WTC11 (cell line): ENCODE measurements at regions not wholly inside any gene's neighbourhood (a gene's known extent, or its start where the extent isn't known, plus 50 kb on each side); places are given as distances from the start of the nearest gene placed in this dataset.

ENCODE experiments used
- ATAC-seq: fragments of 200-7000 bp; cut with Tn5 transposase; 2 replicates; pipeline ENCODE4 v1.10.0; 2021; ENCODE audit warnings: mild to moderate bottlenecking, moderate library complexity
- CTCF ChIA-PET: fragments of 300-600 bp; sonication (Branson Sonifier 250); formaldehyde crosslinking; loops from one replicate; lab custom pipeline; 2021; ENCODE audit warnings: antibody characterized with exemption; lab: Charles Lee
- POLR2A ChIA-PET: fragments of 350-600 bp; sonication (Branson Sonifier 250); formaldehyde crosslinking; loops from one replicate; lab custom pipeline; 2021; ENCODE audit warnings: antibody characterized with exemption; lab: Charles Lee
- DNase-seq: peaks from one replicate; pipeline ENCODE4 v3.0.0; 2021; ENCODE audit warnings: low spot score
- H3K27ac Mint-ChIP-seq: 2 replicates; pipeline ENCODE4 v1.8.0; 2021; ENCODE audit warnings: mixed read lengths
- H3K27me3 Mint-ChIP-seq: 2 replicates; pipeline ENCODE4 v1.8.0; 2021; ENCODE audit warnings: low read depth, mild to moderate bottlenecking, moderate library complexity, mixed read lengths
- H3K36me3 Mint-ChIP-seq: 2 replicates; pipeline ENCODE4 v1.8.0; 2021; ENCODE audit warnings: mixed read lengths
- H3K4me1 Mint-ChIP-seq: 2 replicates; pipeline ENCODE4 v1.8.0; 2022; ENCODE audit warnings: mixed read lengths
- H3K4me3 Mint-ChIP-seq: 2 replicates; pipeline ENCODE4 v1.8.0; 2021; ENCODE audit warnings: mild to moderate bottlenecking, moderate library complexity, mixed read lengths
- H3K9me3 Mint-ChIP-seq: 2 replicates; pipeline ENCODE4 v1.8.0; 2021; ENCODE audit warnings: mixed read lengths
- CREM ChIP-seq: sonication (generic); formaldehyde crosslinking; IDR thresholded peaks from 2 replicates; pipeline ENCODE4 v1.8.1; 2022; ENCODE audit warnings: mild to moderate bottlenecking, missing genetic modification reagents, moderate library complexity
- FOXK1 ChIP-seq: sonication (generic); formaldehyde crosslinking; IDR thresholded peaks from 2 replicates; pipeline ENCODE4 v1.8.0; 2022; ENCODE audit warnings: mild to moderate bottlenecking, moderate library complexity, missing genetic modification reagents
- JUN ChIP-seq: sonication (generic); formaldehyde crosslinking; IDR thresholded peaks from 2 replicates; pipeline ENCODE4 v1.8.0; 2023; ENCODE audit warnings: mild to moderate bottlenecking, missing genetic modification reagents
- NFE2L1 ChIP-seq: sonication (generic); formaldehyde crosslinking; IDR thresholded peaks from 2 replicates; pipeline ENCODE4 v1.8.1; 2023; ENCODE audit warnings: missing genetic modification reagents
- NR1H2 ChIP-seq: sonication (generic); formaldehyde crosslinking; IDR thresholded peaks from 2 replicates; pipeline ENCODE4 v1.9.0; 2021; ENCODE audit warnings: mild to moderate bottlenecking, moderate library complexity, missing genetic modification reagents
- NR3C1 ChIP-seq: sonication (generic); formaldehyde crosslinking; conservative IDR thresholded peaks from 2 replicates; pipeline ENCODE4 v1.8.1; 2023; ENCODE audit warnings: low read depth, mild to moderate bottlenecking, missing genetic modification reagents
- SP1 ChIP-seq: sonication (generic); formaldehyde crosslinking; conservative IDR thresholded peaks from 2 replicates; pipeline ENCODE4 v1.8.1; 2022; ENCODE audit warnings: missing genetic modification reagents
- TEAD4 ChIP-seq: sonication (generic); formaldehyde crosslinking; IDR thresholded peaks from 2 replicates; pipeline ENCODE4 v1.8.0; 2022; ENCODE audit warnings: mild to moderate bottlenecking, missing genetic modification reagents
- ZNF138 ChIP-seq: sonication (generic); formaldehyde crosslinking; conservative IDR thresholded peaks from 2 replicates; pipeline ENCODE4 v1.8.1; 2022; ENCODE audit warnings: mild to moderate bottlenecking, moderate library complexity, missing genetic modification reagents
- ZNF219 ChIP-seq: sonication (generic); formaldehyde crosslinking; IDR thresholded peaks from 2 replicates; pipeline ENCODE4 v1.8.0; 2023; ENCODE audit warnings: missing genetic modification reagents, mild to moderate bottlenecking, borderline replicate concordance
- ZNF232 ChIP-seq: sonication (generic); formaldehyde crosslinking; IDR thresholded peaks from 2 replicates; pipeline ENCODE4 v1.8.0; 2022; ENCODE audit warnings: mild to moderate bottlenecking, missing genetic modification reagents
- TF ChIP-seq, protein P1 (sequence below): sonication (generic); formaldehyde crosslinking; IDR thresholded peaks from 2 replicates; pipeline ENCODE4 v1.8.1; 2022; ENCODE audit warnings: mild to moderate bottlenecking, moderate library complexity, missing genetic modification reagents
- TF ChIP-seq, protein P2 (sequence below): sonication (generic); formaldehyde crosslinking; IDR thresholded peaks from 2 replicates; pipeline ENCODE4 v1.8.0; 2022; ENCODE audit warnings: missing genetic modification reagents
- TF ChIP-seq, protein P3 (sequence below): fragments of 200-600 bp; IDR thresholded peaks from 2 replicates; pipeline ENCODE4 v1.8.0; 2022; ENCODE audit warnings: antibody characterized with exemption
- TF ChIP-seq, protein P4 (sequence below): sonication (generic); formaldehyde crosslinking; IDR thresholded peaks from 2 replicates; pipeline ENCODE4 v1.8.1; 2022; ENCODE audit warnings: low read depth, missing genetic modification reagents, borderline replicate concordance
- TF ChIP-seq, protein P5 (sequence below): sonication (generic); formaldehyde crosslinking; IDR thresholded peaks from 2 replicates; pipeline ENCODE4 v1.8.0; 2023; ENCODE audit warnings: missing genetic modification reagents
- TF ChIP-seq, protein P6 (sequence below): sonication (generic); formaldehyde crosslinking; IDR thresholded peaks from 2 replicates; pipeline ENCODE4 v1.8.1; 2023; ENCODE audit warnings: mild to moderate bottlenecking, missing genetic modification reagents, moderate library complexity
- TF ChIP-seq, protein P7 (sequence below): sonication (generic); formaldehyde crosslinking; IDR thresholded peaks from 2 replicates; pipeline ENCODE4 v1.8.1; 2022; ENCODE audit warnings: low read depth, mild to moderate bottlenecking, moderate library complexity, missing genetic modification reagents, borderline replicate concordance
- TF ChIP-seq, protein P8 (sequence below): fragments of 250-450 bp; sonication (Bioruptor Pico); IDR thresholded peaks from 2 replicates; pipeline ENCODE4 v1.9.0; 2021; ENCODE audit warnings: mild to moderate bottlenecking
- TF ChIP-seq, protein P9 (sequence below): sonication (generic); formaldehyde crosslinking; IDR thresholded peaks from 2 replicates; pipeline ENCODE4 v1.8.1; 2023; ENCODE audit warnings: mild to moderate bottlenecking, missing genetic modification reagents, moderate library complexity

DNA sequence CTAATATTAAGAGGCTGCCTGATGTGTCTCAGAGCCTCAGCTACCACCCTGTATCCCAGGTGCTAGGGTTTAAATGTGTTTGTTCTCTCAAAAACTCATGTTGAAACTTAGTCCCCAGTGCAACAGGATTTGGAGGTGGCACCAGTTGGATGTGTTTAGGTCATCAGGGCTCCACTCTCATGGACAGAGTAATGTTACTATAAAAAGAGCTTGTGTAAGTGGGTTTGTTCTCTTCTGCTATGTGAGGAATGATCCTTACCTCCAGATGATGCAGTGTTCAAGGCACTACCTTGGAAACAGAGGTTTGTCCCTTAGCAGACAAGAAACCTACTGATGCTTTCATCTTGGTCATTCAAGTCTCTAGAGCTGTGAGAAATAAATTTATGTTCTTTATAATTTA lies 164.9 kb upstream of the EPHA7 start (continued):
- TF ChIP-seq, protein P1, sequence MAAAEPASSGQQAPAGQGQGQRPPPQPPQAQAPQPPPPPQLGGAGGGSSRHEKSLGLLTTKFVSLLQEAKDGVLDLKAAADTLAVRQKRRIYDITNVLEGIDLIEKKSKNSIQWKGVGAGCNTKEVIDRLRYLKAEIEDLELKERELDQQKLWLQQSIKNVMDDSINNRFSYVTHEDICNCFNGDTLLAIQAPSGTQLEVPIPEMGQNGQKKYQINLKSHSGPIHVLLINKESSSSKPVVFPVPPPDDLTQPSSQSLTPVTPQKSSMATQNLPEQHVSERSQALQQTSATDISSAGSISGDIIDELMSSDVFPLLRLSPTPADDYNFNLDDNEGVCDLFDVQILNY: no peak
- no peak for TF ChIP-seq ZNF232 (CRISPR knock-in tag)
- no peak for TF ChIP-seq ZNF138 (CRISPR knock-in tag)
- TF ChIP-seq, all 79 proteins: peak for 0

DNA sequence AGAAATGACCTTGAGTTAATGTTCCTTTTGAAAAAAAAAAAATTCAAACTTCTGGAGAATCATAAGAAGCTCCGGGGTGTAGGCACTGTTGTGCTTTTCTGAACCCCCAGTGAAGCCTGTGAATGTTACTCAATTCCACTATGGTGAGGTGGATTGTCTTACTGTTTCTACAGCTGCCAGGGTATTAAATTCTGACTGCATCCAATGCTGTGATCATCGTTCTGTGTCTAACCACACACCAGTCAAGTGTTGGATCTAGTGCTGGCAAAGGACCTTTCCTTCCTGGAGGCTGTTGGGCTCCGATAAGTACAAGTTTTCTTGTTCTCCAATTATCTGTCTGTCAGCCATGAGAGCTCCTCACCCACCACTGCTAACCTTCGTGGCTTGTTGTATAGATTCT lies 162.0 kb upstream of the EPHA7 start:
- no peak overlapping the region for H3K27ac Mint-ChIP-seq
- CTCF ChIA-PET: no interaction called here
- ATAC-seq (no peak), DNase-seq (no peak)
- no peak overlapping the region for H3K4me3 Mint-ChIP-seq
- TF ChIP-seq JUN (CRISPR knock-in tag) (no peak), TEAD4 (CRISPR knock-in tag) (no peak), NFE2L1 (CRISPR knock-in tag) (no peak), ZNF138 (CRISPR knock-in tag) (no peak), CREM (no peak), ZNF219 (CRISPR knock-in tag) (no peak), NR1H2 (CRISPR knock-in tag) (no peak), FOXK1 (CRISPR knock-in tag) (no peak)
- TF ChIP-seq, protein P2, sequence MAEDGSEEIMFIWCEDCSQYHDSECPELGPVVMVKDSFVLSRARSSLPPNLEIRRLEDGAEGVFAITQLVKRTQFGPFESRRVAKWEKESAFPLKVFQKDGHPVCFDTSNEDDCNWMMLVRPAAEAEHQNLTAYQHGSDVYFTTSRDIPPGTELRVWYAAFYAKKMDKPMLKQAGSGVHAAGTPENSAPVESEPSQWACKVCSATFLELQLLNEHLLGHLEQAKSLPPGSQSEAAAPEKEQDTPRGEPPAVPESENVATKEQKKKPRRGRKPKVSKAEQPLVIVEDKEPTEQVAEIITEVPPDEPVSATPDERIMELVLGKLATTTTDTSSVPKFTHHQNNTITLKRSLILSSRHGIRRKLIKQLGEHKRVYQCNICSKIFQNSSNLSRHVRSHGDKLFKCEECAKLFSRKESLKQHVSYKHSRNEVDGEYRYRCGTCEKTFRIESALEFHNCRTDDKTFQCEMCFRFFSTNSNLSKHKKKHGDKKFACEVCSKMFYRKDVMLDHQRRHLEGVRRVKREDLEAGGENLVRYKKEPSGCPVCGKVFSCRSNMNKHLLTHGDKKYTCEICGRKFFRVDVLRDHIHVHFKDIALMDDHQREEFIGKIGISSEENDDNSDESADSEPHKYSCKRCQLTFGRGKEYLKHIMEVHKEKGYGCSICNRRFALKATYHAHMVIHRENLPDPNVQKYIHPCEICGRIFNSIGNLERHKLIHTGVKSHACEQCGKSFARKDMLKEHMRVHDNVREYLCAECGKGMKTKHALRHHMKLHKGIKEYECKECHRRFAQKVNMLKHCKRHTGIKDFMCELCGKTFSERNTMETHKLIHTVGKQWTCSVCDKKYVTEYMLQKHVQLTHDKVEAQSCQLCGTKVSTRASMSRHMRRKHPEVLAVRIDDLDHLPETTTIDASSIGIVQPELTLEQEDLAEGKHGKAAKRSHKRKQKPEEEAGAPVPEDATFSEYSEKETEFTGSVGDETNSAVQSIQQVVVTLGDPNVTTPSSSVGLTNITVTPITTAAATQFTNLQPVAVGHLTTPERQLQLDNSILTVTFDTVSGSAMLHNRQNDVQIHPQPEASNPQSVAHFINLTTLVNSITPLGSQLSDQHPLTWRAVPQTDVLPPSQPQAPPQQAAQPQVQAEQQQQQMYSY (CRISPR knock-in tag): no peak
- TF ChIP-seq, protein P3, sequence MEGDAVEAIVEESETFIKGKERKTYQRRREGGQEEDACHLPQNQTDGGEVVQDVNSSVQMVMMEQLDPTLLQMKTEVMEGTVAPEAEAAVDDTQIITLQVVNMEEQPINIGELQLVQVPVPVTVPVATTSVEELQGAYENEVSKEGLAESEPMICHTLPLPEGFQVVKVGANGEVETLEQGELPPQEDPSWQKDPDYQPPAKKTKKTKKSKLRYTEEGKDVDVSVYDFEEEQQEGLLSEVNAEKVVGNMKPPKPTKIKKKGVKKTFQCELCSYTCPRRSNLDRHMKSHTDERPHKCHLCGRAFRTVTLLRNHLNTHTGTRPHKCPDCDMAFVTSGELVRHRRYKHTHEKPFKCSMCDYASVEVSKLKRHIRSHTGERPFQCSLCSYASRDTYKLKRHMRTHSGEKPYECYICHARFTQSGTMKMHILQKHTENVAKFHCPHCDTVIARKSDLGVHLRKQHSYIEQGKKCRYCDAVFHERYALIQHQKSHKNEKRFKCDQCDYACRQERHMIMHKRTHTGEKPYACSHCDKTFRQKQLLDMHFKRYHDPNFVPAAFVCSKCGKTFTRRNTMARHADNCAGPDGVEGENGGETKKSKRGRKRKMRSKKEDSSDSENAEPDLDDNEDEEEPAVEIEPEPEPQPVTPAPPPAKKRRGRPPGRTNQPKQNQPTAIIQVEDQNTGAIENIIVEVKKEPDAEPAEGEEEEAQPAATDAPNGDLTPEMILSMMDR: no peak
- TF ChIP-seq, protein P4, sequence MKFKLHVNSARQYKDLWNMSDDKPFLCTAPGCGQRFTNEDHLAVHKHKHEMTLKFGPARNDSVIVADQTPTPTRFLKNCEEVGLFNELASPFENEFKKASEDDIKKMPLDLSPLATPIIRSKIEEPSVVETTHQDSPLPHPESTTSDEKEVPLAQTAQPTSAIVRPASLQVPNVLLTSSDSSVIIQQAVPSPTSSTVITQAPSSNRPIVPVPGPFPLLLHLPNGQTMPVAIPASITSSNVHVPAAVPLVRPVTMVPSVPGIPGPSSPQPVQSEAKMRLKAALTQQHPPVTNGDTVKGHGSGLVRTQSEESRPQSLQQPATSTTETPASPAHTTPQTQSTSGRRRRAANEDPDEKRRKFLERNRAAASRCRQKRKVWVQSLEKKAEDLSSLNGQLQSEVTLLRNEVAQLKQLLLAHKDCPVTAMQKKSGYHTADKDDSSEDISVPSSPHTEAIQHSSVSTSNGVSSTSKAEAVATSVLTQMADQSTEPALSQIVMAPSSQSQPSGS (CRISPR knock-in tag): no peak
- no peaks in the 10 kb centered on the region for H3K27me3 Mint-ChIP-seq
- no peaks in the 10 kb centered on the region for H3K4me1 Mint-ChIP-seq
- no peaks in the 10 kb centered on the region for H3K9me3 Mint-ChIP-seq
- no peaks in the 10 kb centered on the region for H3K36me3 Mint-ChIP-seq
- POLR2A ChIA-PET: interaction anchor here (0.7 kb wide), 1 partner anchor 50 kb away, joined by 4 read pairs; no protein-coding TSS in a partner anchor

DNA sequence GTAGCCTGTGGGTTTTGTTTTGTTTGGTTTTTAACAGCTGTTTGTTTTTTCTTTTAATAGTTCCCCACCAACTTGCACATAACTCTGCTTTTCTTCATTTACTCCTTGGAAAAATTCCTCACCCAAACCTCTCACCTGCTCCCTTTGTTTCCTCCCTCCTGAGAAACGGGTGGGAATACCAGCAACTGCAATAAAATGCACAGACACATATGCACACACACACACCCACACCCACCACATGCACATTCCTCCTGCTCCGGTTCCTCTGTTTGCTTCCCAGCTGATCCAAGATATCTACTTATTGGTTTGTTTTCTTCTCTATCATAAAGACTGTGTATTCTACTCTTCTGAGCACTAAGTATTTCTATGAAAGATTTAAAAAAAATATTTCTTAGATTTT lies 161.1 kb upstream of the EPHA7 start:
- ChIA-PET CTCF (no interaction called here), POLR2A (no interaction called here)
- Mint-ChIP-seq H3K4me3 (no peak overlapping the region), H3K4me1 (no peaks in the 10 kb centered on the region), H3K36me3 (no peaks in the 10 kb centered on the region), H3K27ac (no peak overlapping the region), H3K9me3 (no peaks in the 10 kb centered on the region), H3K27me3 (no peaks in the 10 kb centered on the region)
- ATAC-seq (no peak), DNase-seq (no peak)
- no peak for TF ChIP-seq SP1
- TF ChIP-seq, protein P5, sequence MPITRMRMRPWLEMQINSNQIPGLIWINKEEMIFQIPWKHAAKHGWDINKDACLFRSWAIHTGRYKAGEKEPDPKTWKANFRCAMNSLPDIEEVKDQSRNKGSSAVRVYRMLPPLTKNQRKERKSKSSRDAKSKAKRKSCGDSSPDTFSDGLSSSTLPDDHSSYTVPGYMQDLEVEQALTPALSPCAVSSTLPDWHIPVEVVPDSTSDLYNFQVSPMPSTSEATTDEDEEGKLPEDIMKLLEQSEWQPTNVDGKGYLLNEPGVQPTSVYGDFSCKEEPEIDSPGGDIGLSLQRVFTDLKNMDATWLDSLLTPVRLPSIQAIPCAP (CRISPR knock-in tag): no peak
- TF ChIP-seq, protein P1: no peak
- TF ChIP-seq NR3C1: no peak
- TF ChIP-seq, protein P6, sequence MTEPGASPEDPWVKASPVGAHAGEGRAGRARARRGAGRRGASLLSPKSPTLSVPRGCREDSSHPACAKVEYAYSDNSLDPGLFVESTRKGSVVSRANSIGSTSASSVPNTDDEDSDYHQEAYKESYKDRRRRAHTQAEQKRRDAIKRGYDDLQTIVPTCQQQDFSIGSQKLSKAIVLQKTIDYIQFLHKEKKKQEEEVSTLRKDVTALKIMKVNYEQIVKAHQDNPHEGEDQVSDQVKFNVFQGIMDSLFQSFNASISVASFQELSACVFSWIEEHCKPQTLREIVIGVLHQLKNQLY (CRISPR knock-in tag): no peak
- TF ChIP-seq, protein P7, sequence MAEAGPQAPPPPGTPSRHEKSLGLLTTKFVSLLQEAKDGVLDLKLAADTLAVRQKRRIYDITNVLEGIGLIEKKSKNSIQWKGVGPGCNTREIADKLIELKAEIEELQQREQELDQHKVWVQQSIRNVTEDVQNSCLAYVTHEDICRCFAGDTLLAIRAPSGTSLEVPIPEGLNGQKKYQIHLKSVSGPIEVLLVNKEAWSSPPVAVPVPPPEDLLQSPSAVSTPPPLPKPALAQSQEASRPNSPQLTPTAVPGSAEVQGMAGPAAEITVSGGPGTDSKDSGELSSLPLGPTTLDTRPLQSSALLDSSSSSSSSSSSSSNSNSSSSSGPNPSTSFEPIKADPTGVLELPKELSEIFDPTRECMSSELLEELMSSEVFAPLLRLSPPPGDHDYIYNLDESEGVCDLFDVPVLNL (CRISPR knock-in tag): no peak
- TF ChIP-seq, protein P8, sequence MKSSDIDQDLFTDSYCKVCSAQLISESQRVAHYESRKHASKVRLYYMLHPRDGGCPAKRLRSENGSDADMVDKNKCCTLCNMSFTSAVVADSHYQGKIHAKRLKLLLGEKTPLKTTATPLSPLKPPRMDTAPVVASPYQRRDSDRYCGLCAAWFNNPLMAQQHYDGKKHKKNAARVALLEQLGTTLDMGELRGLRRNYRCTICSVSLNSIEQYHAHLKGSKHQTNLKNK (CRISPR knock-in tag): no peak
- TF ChIP-seq, protein P9, sequence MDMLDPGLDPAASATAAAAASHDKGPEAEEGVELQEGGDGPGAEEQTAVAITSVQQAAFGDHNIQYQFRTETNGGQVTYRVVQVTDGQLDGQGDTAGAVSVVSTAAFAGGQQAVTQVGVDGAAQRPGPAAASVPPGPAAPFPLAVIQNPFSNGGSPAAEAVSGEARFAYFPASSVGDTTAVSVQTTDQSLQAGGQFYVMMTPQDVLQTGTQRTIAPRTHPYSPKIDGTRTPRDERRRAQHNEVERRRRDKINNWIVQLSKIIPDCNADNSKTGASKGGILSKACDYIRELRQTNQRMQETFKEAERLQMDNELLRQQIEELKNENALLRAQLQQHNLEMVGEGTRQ (CRISPR knock-in tag): no peak
